T-helper 1 cell treated with Interleukin-12 subunit alpha and Interleukin-12 subunit beta and Interleukin-4 antibody, amounts not matched to agents 30 μg/mL and 1 μg/mL, for 36 hours (primary cell): ENCODE measurements at regions not wholly inside any gene's neighbourhood (a gene's known extent, or its start where the extent isn't known, plus 50 kb on each side); places are given as distances from the start of the nearest gene placed in this dataset.
"Not testable (repeated sequence)": the region's sequence is repeated elsewhere in the genome, so short reads cannot be mapped to it uniquely, and the experiment has no call there.

ENCODE experiments used
- H3K27ac Mint-ChIP-seq: one replicate; pipeline ENCODE4 v1.8.0; 2021; ENCODE audit warnings: mild to moderate bottlenecking, mixed read lengths
- H3K27me3 Mint-ChIP-seq: one replicate; pipeline ENCODE4 v1.8.0; 2021; ENCODE audit warnings: low read depth, mixed read lengths
- H3K36me3 Mint-ChIP-seq: one replicate; pipeline ENCODE4 v1.8.0; 2021; ENCODE audit warnings: low read depth, mixed read lengths
- H3K4me1 Mint-ChIP-seq: one replicate; pipeline ENCODE4 v1.8.0; 2021; ENCODE audit warnings: low read depth, mixed read lengths
- H3K4me3 Mint-ChIP-seq: one replicate; pipeline ENCODE4 v1.8.0; 2021; ENCODE audit warnings: mild to moderate bottlenecking, moderate library complexity, mixed read lengths
- H3K9me3 Mint-ChIP-seq: one replicate; pipeline ENCODE4 v1.8.0; 2021; ENCODE audit warnings: mixed read lengths

DNA sequence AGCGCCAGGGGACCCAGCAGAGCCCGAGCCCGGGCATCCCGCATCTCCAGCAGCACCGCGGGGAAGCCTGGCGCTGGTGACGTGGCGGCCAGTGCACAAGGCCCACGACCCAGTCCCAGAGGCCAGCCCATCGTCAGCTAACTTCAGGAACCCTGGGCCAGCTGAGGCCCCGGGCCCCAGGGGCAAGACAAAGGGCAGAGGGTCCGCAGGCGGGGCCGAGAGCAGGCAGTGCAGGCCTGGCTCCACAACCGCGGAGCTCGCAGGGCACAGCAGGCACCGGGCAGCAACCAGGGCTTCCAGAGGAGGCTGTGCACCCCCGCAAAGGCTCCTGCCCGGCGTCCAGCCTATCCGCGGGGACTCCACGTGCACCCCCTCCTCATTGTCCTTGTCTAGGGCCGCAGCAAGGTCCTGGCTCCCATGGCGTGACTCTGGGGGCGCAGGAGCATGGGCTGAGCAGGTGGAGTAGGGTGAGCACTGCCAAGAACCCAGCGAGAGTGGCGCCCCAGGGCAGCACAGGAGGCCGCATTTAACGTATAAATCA, 352.5 kb downstream of the KCNJ18 start:
- H3K4me3 Mint-ChIP-seq, H3K27me3 Mint-ChIP-seq, H3K27ac Mint-ChIP-seq, H3K36me3 Mint-ChIP-seq, H3K4me1 Mint-ChIP-seq, H3K9me3 Mint-ChIP-seq: not testable (repeated sequence)

DNA sequence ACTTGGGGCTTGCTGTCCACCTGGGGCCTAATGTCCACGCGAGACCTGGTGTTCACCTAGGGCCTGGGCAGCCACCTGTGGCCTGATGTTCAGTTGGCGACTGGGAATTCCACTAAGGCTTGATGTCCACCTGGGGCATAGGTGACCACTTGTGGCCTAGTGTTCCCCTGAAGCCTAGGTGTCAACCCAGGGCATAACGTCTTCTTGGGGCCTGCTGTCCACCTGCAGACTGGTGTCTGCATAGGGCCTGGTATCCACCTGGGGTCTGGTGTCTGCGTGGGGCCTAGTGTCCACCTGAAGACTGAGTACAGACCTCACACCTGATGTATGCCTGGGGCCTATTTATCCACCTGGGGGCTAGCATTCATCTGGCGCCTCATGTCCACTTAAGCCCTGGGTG, 355.2 kb downstream of the KCNJ18 start:
- not testable (repeated sequence) for H3K9me3 Mint-ChIP-seq, H3K4me1 Mint-ChIP-seq, H3K27ac Mint-ChIP-seq, H3K36me3 Mint-ChIP-seq, H3K27me3 Mint-ChIP-seq, H3K4me3 Mint-ChIP-seq

DNA sequence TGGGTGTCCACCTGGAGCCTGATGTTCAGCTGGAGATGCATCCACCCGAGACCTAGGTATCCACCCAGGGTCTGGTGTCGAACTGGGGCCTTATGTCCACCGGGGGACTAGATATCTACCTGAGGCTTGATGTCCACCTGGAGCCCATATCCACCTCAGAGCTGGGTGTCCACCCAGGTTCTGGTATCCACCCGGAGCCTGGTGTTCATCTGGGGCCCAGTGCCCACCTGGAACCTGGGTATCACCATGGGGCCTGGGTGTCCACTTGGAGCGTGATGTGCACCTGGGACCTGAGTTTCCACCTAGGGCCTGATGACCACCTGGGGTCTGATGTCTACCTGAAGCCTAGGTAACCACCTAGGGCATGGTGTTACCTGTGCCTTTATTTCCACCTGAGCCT, 355.9 kb downstream of the KCNJ18 start:
- H3K27me3 Mint-ChIP-seq, H3K9me3 Mint-ChIP-seq, H3K27ac Mint-ChIP-seq: not testable (repeated sequence)

DNA sequence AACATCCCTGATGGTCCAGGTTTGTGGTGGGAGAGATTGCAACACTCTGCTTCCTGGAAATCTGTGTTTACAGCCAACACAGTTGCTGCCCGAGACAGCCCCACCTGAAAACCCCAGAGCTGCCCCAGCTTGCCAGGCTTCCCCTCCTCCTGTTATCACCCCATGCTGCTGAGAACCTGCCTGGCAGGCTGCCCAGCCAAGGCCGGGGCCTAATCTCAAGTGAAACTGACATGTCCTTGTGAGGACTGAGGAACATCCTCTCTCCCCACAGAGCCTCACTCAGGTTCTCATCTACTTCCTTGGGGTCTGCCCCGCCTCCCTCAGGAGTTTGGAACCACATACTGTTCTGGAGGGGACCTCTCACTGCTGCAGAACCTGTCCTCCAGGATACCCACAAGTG, 358.4 kb downstream of the KCNJ18 start:
- not testable (repeated sequence) for H3K9me3 Mint-ChIP-seq, H3K27me3 Mint-ChIP-seq, H3K27ac Mint-ChIP-seq

More for the DNA sequence above, 355.9 kb downstream of the KCNJ18 start:
- H3K36me3 Mint-ChIP-seq, H3K4me3 Mint-ChIP-seq, H3K4me1 Mint-ChIP-seq: not testable (repeated sequence)

DNA sequence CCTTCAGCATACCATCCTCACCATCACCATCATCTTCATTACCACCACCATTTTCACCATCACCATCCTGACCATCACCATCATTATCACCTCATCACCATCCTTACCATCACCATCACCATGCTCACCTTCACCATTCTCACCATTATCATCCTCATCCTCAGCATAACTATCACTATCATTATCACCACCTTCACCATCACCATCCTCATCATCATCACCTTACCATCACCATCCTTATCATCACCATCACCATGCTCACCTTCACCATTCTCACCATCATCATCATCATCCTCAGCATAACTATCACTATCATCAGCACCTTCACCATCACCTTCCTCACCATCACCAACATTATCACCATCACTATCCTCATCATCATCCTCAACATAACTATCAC, 360.4 kb downstream of the KCNJ18 start:
- H3K27me3 Mint-ChIP-seq, H3K4me3 Mint-ChIP-seq, H3K4me1 Mint-ChIP-seq: not testable (repeated sequence)

More for the DNA sequence above, 358.4 kb downstream of the KCNJ18 start:
- H3K4me3 Mint-ChIP-seq, H3K4me1 Mint-ChIP-seq, H3K36me3 Mint-ChIP-seq: not testable (repeated sequence)

DNA sequence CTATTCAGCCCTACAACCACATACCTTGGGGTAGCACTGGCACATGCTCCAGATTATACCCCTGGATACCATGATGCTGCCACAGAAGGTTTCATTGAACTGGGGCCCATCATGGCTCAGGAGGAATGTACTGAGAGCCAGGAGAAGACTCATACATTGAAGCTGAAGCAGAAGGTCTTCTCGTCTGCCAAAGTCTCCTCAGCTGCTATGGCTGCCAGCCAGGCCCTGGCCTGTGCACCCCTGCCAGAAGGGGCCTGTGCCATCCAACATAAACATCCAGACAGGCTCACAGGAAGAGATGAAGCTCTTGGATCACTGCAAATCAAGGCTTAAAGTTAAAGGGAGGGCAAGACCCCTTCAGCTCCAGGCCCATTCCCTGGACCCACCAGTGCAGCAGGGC, 364.2 kb downstream of the KCNJ18 start:
- not testable (repeated sequence) for H3K4me3 Mint-ChIP-seq, H3K27me3 Mint-ChIP-seq, H3K36me3 Mint-ChIP-seq, H3K27ac Mint-ChIP-seq, H3K4me1 Mint-ChIP-seq
- peaks cover 10% of the 10 kb centered on the region for H3K9me3 Mint-ChIP-seq

More for the DNA sequence above, 360.4 kb downstream of the KCNJ18 start:
- H3K9me3 Mint-ChIP-seq, H3K27ac Mint-ChIP-seq, H3K36me3 Mint-ChIP-seq: not testable (repeated sequence)

DNA sequence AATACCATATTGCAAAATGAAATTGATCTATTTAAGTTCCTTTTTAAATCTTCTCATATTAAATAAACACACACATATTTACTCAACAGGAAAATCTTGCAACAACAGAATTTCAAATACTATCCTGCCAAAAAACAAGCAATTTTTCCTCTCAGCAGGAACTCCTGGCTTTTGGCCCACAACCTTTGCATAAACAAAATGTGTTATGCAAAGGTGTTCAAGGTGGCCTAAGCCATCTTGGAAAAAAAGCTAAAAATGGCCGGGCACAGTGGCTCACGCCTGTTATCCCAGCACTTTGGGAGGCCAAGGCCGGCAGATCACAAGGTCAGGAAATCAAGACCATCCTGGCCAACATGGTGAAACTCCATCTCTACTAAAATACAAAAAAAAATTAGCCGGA, 383.6 kb downstream of the KCNJ18 start:
- H3K4me3 Mint-ChIP-seq = not testable (repeated sequence)

DNA sequence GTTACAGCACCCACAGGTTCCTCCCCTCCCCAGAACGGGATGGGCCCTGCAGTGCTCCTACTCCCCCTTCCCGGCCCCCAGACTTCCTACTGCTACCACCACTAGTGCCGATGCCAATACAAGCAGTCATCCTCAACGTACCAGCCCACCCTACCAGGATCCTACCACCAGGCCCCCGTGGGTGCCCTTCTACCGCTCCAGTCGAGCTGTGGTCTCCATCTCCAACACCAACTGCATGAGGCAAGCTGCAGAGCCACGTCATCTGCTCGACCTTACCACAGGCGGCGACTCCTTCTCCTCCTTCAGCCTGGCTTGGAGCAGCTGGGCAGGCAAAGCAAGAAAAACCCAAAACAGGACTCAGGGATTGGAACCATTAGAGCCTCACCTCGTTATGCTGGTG, 396.3 kb downstream of the KCNJ18 start:
- not testable (repeated sequence) for H3K4me1 Mint-ChIP-seq, H3K27me3 Mint-ChIP-seq, H3K4me3 Mint-ChIP-seq, H3K36me3 Mint-ChIP-seq, H3K27ac Mint-ChIP-seq
- H3K9me3 Mint-ChIP-seq = peaks cover 19% of the 10 kb centered on the region

More for the DNA sequence above, 383.6 kb downstream of the KCNJ18 start:
- H3K27ac Mint-ChIP-seq, H3K9me3 Mint-ChIP-seq, H3K27me3 Mint-ChIP-seq, H3K36me3 Mint-ChIP-seq, H3K4me1 Mint-ChIP-seq: not testable (repeated sequence)

DNA sequence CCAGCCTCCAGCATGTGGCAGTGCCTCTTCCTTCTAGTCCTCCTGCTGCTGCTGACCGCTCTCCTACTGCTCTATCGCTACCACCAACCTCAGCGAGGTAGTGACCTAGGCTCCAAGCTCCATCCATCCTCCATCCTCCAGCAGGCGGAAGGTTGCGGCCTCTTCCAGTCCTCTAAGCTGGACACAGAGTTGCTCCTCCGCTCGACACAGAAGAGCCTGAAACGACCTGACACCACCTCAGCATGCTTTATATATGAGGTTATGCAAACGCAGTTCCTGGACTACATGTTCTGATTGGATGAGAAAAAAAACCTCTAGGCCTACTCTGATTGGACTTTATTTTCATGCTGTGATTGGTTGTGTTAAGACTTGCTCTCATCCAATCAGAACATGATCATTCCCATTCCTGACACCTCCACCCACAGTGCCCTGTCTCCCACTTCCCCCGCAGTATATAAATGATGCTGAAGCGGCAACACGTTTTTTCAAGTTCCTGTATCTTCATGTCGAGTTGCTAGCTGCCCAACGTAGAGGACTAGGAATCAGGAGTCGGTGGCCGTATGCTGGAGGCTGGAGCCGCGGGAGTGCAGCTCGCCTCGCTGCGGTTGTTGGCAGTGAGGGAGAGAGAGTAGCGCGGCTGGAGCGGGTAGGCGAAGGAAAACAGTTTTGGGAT, 398.1 kb downstream of the KCNJ18 start:
- Mint-ChIP-seq H3K9me3 (peaks cover 22% of the 10 kb centered on the region), H3K27me3 (no peaks in the 10 kb centered on the region), H3K4me3 (no peak overlapping the region), H3K4me1 (no peaks in the 10 kb centered on the region), H3K27ac (no peak overlapping the region), H3K36me3 (no peaks in the 10 kb centered on the region)

DNA sequence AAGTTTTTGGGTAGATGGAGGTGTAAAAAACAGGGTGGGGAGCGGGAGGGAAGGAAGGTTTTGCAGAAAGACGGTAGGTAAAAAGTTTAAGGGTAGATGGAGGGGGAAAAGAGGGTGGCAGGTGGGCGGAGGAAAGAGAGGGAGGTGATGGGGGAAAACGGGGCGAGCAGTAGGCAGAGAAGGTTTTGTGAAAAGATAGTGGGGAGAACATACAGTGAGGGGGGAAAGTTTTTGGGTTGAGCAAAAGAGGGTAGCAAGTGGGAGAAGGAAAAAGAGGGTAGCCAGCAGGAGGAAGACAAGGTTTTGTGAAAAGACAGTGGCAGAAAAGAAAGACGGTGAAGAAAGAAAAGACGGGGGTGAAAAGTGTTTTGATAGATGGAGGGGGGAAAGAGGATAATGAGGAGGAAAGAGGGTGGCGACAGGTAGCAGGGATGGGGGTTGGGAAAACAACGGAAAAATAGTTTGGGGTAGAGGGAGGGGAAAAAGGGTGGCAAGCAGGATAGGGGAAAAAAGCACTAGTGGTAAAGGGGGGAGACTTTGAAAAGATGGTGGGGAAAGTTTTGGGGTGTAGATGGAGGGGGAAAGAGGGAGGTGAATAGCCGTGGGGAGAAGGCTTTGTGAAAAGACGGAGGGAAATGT, 398.8 kb downstream of the KCNJ18 start:
- H3K9me3 Mint-ChIP-seq = peaks cover 22% of the 10 kb centered on the region
- H3K36me3 Mint-ChIP-seq, H3K27me3 Mint-ChIP-seq, H3K4me3 Mint-ChIP-seq, H3K27ac Mint-ChIP-seq, H3K4me1 Mint-ChIP-seq: not testable (repeated sequence)

DNA sequence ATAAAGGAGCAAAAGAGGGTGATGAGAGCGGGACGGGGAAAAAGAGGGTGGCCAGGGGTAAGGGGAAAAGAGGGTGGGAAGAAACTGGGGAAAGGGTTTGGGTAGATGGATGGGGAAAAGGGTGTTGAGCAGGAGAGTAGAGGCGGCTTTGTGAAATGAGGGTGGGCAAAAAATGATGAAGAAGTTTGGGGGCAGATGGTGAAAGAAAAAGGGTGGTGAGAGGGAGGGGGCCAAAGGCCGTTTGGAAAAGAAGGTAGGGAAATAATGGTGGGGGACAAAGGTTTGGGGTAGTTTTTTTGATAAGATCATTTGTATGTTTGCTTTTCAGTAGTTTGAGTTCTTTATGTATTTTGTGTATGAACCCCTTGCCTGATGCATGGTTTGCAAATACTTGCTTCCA, 399.5 kb downstream of the KCNJ18 start:
- H3K36me3 Mint-ChIP-seq = not testable (repeated sequence)

DNA sequence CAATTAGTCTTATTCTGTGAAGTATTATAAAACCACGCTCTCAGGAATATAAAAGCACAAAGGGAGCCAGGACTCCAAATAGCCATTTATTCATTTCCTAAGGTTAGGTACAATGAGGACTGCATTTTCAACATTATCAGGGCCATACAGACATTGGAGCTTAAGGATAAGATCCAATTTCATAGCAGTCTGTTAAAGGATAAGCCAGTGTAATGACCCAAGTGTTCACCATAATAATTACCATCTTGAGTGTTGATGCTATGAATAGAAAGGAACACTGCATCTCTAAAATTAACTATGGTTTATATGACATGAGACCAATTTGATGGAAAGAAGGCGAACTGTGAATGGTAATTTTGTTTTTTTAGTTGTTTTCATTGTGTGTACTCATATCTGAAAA, 403.1 kb downstream of the KCNJ18 start:
- H3K36me3 Mint-ChIP-seq, H3K27me3 Mint-ChIP-seq, H3K27ac Mint-ChIP-seq, H3K4me3 Mint-ChIP-seq, H3K4me1 Mint-ChIP-seq: not testable (repeated sequence)
- H3K9me3 Mint-ChIP-seq = peaks cover 10% of the 10 kb centered on the region

More for the DNA sequence above, 399.5 kb downstream of the KCNJ18 start:
- H3K27ac Mint-ChIP-seq, H3K4me3 Mint-ChIP-seq, H3K27me3 Mint-ChIP-seq, H3K4me1 Mint-ChIP-seq: not testable (repeated sequence)
- H3K9me3 Mint-ChIP-seq = peaks cover 22% of the 10 kb centered on the region

DNA sequence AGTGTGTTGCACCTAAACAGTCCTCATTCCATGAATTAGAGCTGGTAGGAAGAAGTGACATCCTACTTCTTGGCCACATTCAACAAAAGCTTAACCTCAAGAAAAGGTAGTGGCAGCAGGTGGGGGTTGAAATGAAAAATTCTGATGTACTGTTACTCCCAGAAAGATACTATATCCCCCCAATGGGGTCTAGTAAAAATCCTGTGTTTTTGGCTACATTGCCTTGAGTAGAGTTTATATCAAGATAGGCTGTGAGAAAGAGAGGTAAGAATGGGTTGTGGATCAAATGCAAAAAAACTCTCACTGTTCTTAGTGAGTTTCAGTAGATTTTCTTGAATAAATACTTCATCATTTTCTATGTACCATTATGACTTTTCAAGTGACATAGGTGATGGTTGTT, 407.3 kb downstream of the KCNJ18 start:
- H3K36me3 Mint-ChIP-seq, H3K27me3 Mint-ChIP-seq, H3K9me3 Mint-ChIP-seq, H3K4me3 Mint-ChIP-seq, H3K27ac Mint-ChIP-seq, H3K4me1 Mint-ChIP-seq: not testable (repeated sequence)

DNA sequence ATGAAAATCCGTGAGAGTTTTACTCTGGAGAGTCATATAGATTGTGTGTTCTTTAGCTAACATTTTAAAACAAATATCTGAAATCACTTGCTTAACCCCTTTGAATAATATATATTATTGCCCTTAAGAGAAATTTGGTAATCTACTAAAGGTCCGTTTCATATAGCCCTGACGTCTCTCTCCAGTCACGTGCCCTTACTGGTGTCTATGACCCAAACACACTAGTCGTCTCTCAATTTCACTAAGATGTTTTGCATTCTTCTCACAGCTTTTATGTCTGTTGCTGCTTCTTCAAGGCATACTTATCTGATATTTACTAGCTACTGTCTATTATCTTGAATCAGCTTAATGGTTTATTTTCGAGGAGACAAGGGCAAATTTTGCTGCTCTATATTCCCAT, 409.9 kb downstream of the KCNJ18 start:
- Mint-ChIP-seq H3K4me1 (no peaks in the 10 kb centered on the region), H3K27ac (no peak overlapping the region), H3K27me3 (no peaks in the 10 kb centered on the region), H3K9me3 (peaks cover 9% of the 10 kb centered on the region), H3K36me3 (no peaks in the 10 kb centered on the region), H3K4me3 (no peak overlapping the region)

DNA sequence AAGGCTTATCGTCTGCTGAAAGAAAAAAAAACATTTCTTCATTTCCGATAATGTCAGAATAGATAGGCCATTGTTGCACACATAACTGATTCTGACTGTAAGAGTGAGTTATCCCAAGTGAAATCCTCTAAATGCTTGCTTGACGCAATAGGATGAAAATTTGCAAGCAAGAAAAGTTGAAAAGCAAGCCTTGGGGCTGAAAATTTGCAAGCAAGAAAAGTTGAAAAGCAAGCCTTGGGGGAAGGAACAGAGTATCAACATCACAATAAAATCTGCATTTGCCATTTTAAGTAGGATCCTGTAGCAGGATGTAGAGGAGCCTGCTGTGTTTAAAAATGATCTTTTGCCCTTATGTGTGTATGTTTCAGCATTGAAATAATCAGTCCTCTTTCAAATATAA, 424.4 kb downstream of the KCNJ18 start:
- peaks cover 25% of the 10 kb centered on the region for H3K9me3 Mint-ChIP-seq
- not testable (repeated sequence) for H3K4me3 Mint-ChIP-seq, H3K36me3 Mint-ChIP-seq, H3K4me1 Mint-ChIP-seq, H3K27me3 Mint-ChIP-seq, H3K27ac Mint-ChIP-seq

DNA sequence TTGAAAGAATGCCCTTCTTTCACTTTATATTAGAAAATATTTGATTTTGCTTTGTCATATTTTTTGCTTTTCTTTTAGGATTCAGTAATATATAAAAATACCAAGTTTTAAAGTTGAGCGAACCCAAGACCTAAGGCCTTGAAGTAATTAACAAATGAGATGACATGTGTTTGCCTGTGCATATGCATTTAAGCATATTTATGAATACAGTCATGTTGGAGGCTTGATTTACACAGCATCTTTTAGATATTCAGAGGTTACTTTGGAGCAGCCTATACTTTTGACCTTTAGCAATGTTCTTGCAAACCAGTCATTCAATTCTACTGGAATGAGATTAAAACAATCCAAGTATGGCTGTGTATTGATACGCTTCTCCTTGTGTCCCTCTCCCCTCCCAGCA, 425.1 kb downstream of the KCNJ18 start:
- H3K36me3 Mint-ChIP-seq, H3K27me3 Mint-ChIP-seq, H3K27ac Mint-ChIP-seq, H3K4me3 Mint-ChIP-seq, H3K4me1 Mint-ChIP-seq: not testable (repeated sequence)
- H3K9me3 Mint-ChIP-seq = peaks cover 19% of the 10 kb centered on the region
